SH-SY5Y (cell line): ENCODE measurements at regions not wholly inside any gene's neighbourhood (a gene's known extent, or its start where the extent isn't known, plus 50 kb on each side); places are given as distances from the start of the nearest gene placed in this dataset.

ENCODE experiments used
- GATA2 ChIP-seq: IDR thresholded peaks from 2 replicates; pipeline ENCODE4 v1.6.1; 2011; ENCODE audit warnings: mild to moderate bottlenecking, low read depth, low read length
- GATA3 ChIP-seq: IDR thresholded peaks from 2 replicates; pipeline ENCODE4 v1.6.1; 2011; ENCODE audit warnings: low read depth, mild to moderate bottlenecking, low read length, moderate library complexity

- TF ChIP-seq GATA2: no peak
- no peak for TF ChIP-seq GATA3
These were observed 186.0 kb upstream of the MKI67 start for GRCh38 chr10:128312250-128312649.

DNA sequence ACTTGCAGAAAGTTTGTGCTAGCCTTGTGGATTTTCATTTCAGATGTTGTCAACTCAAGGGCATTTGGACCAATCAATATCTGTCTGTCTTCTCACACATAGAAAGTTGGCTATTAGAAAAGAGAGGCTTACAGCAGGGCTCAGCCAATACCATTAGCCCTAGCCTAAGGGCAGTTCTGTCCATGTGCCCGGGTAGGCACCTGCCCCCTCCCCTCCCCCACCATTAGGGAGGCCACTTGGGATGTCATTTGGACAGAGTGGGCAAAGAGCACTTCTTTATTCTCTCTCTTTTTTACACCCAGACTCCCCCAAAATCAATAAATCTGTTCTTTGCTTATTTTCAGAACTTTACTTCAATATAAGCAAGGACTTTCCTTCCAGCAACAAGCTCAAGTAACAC is 188.5 kb upstream of the MKI67 start:
- TF ChIP-seq GATA2 (no peak), GATA3 (no peak)

- TF ChIP-seq GATA2 (no peak), GATA3 (no peak)
These were observed 190.0 kb upstream of the MKI67 start for GRCh38 chr10:128316121-128316726.

- no peak for TF ChIP-seq GATA2
- TF ChIP-seq GATA3: no peak
These were observed 190.7 kb upstream of the MKI67 start for GRCh38 chr10:128316925-128317324.

GRCh38 chr10:128318366-128318765 is 192.1 kb upstream of the MKI67 start:
- no peak for TF ChIP-seq GATA3
- no peak for TF ChIP-seq GATA2

GRCh38 chr10:128318913-128319312 is 192.7 kb upstream of the MKI67 start:
- peak; percentile 68 for TF ChIP-seq GATA3
- peak; percentile 84 for TF ChIP-seq GATA2

DNA sequence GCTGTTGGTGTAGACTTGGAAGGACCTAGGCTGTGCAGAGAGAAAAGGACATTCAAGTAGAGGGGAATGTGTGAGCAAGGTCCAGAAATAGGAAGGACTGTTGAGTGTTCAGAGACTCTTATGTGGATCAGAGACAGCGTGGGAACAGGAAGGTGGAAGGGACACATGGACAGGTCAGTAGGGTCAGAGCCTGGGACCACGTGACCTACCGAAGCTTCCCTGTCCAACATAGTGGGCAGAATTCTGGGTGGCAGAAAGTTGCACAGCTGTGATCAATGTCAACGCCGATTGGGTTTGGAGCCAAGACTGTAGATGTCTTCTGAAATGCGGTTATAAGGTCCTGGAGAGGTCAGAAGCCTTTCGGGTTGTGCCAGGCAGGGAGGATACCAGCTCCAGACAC is 195.9 kb upstream of the MKI67 start:
- TF ChIP-seq GATA3: no peak
- no peak for TF ChIP-seq GATA2

GRCh38 chr10:128322950-128323349 is 196.7 kb upstream of the MKI67 start:
- no peak for TF ChIP-seq GATA3
- no peak for TF ChIP-seq GATA2

GRCh38 chr10:128324058-128324827 is 198.0 kb upstream of the MKI67 start:
- TF ChIP-seq GATA3: no peak
- no peak for TF ChIP-seq GATA2

DNA sequence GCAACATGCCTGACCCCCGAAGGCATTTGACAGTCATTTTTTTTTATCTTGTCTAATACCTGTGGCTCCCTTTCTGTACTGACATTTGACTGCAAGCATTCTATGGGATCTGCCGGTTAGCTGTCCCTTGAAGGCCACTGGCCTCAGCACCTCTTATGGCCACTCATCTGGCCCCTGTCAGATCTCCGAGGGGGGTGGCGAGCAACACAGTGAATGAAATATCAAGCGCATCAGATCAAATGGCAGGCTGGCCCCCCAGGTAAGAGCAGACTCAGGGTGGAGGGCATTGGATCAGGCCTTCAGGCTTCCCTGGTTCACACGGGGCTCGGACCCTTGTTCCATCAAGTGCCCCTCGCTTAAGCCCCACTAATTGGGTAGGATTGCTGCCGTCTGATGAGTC is 199.6 kb upstream of the MKI67 start:
- TF ChIP-seq GATA3: no peak
- TF ChIP-seq GATA2: no peak

- TF ChIP-seq GATA3: no peak
- TF ChIP-seq GATA2: no peak
These were observed 200.0 kb upstream of the MKI67 start for GRCh38 chr10:128326251-128326650.

- TF ChIP-seq GATA3: no peak
- no peak for TF ChIP-seq GATA2
These were observed 200.6 kb upstream of the MKI67 start for GRCh38 chr10:128326851-128327250.

DNA sequence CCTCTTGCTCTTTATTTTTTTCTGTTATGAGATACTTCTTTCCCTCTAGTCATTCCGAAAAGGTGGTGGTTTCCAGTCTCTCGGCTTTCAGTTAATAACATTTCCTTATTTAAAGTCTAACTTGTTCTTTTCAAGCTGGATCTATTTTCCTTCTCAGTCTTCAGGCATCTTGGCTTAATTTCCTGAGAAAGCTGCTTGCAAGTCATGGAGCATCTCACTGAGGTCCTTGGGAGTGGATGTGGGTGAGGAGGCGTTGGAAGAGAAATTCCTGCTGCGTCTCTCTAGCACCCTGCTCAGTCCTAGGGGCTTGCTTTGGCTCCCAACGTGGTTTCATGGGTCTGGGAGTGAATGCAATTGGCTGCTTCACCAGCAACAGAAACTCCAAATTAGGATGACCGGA is 210.2 kb upstream of the MKI67 start:
- no peak for TF ChIP-seq GATA3
- TF ChIP-seq GATA2: no peak

DNA sequence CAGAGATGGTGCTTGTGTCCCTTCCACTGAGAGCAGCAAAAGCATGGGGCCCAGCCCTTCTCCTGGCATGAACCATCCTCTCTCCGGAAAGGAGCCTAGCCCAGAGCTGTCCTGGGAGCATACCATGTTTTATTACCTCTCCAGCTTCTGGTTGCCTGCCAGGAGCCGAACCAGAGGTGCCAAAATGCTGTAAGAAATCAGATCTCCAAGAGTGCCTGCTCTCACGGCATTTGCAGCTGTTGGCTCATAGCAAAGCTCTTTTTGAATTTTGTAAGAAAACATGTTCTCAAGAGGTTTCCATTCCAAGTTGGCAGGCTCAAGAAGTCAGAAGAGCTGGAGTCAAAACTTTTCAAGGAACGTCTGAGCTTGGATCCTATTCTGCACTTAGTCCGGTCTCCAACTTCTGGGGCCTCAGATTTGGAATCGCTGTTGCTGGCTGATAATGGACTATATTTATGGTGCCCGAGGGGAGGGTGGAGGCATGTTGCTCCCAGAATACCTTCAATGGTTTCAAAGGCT is 211.7 kb upstream of the MKI67 start:
- TF ChIP-seq GATA3: no peak
- no peak for TF ChIP-seq GATA2

DNA sequence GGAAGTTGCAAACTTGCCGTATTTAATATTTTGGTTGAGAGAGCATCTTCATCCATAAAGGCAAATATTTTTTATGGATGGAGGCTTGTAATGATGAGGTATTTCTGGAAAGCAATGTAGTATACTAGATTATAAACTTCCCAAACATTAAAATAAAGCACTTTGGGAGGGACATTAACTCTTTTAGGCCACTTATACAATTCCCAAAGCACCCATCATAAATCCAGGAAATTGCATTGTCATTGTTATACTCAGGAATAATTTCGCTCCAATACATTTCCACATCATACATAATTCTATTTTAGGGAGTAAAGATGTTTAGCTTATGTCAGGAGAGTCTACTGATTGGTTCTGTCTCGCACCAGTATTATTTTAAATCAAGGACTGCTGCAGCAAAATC is 212.7 kb upstream of the MKI67 start:
- no peak for TF ChIP-seq GATA2
- TF ChIP-seq GATA3: no peak
